GM19099 (cell line): ENCODE measurements at regions not wholly inside any gene's neighbourhood (a gene's known extent, or its start where the extent isn't known, plus 50 kb on each side); places are given as distances from the start of the nearest gene placed in this dataset.

Experiments used
- POLR2A ChIP-seq: IDR thresholded peaks from 3 replicates; pipeline ENCODE4 v1.6.1; 2011; ENCODE audit warnings: low read depth; ENCODE audit not compliant: insufficient read length; ENCODE audit errors: extremely low read depth

DNA sequence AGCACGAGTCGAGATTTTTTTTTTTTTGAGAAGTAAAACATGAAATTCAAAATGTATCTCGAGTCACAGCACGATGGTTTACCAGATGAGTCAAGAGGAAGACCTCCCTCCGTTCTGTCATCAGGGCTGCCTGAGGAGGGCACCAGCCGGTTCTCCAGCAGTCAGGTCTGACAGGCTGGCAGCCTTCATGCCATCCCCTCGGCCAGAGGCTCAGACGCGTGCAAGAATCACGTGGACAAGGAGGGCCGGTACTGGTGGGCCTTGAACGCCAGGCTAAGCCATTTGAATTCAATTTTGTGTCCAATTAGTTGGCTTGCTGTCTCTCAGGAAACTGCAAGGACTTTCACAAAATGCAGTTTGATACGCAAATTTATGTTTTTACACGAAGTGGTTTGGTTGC lies 1412.2 kb downstream of the BRD1 start:
- TF ChIP-seq POLR2A = no peak

DNA sequence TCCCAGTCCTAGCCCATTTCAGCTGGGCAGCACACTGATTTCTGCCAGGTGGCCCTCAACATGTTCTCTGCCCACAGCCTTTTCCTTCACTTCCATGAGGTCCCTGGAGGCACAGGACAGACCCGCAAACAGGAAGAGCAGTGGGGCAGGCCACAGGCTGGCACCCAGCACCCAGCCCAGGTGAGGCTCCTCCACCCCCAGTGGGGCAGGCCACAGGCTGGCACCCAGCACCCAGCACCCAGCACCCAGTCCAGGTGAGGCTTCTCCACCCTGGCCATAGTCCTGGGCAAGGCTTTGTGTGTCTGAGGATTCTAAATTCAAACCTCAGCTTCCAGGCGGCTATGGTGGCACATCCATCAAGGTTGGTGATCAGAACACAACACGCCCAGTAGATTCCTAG lies 1413.0 kb downstream of the BRD1 start:
- TF ChIP-seq POLR2A = no peak

DNA sequence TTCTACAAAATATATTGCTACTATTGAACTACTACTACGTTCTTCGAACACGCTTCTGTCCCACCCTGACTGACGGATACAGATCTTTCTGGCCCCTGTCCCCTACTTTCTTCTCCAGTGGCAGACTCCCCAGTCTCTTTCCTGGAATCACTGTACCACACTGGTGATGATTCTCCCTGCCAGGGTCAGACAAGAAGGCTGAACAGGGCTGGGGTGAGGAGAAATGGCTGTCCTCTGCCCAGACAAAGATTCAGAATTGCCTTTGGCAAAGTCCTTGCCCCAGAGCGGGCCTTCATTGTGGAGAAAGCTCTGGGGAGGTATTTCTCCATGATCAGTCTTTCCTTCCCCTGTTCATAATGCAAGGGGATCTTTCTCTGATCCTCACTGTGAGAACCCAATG lies 1417.1 kb downstream of the BRD1 start:
- TF ChIP-seq POLR2A = no peak

DNA sequence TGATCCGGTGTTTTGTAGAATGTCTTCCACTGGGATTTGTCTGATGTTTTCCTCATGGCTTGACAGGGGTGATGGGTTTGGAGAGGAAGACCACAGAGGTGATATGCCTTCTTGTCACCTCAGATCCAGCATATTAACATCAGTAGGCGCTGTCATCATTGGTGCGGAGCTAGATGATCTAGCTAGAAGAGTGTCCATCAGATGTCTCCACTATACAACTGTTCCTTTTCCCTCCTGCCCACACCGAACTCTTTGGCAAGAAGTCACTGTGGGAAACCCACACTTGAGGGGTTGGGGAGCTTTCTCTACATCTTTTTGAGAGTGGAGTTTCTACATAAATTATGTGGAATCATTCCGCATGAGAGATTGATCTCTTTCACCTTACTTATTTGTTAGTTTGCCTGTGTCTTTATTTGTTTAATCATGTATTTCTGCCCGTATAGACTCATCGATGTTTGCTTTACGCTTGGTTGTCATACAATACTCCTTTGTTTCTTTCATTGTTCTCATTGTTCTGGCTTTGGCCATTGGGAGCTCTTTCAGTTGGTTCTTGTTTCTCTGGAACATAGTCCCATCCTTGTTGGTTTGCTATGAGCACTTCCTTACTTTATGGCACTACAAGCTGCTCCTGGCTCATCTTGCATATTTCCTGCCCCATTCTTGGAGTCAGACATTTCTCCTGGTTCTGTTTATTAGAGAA lies 1420.3 kb downstream of the BRD1 start:
- TF ChIP-seq POLR2A = no peak

DNA sequence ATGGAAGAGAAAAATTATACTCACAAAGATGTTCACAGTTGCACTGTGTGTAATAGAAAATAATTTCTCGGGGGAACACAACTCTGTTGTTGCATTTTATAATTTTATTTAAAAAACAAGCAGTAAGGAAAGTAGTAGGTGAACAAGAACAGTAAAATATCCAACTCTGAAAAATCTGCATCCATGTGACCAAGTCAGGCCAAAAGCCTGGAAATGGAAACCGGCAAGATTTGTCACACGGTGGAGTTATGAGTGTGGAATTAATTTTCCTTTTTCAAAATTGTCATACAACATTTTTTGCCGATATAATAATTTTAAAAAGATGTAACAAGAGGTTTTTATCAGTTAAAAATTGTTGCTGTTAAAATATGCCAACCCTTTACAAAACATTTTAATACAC lies 1421.5 kb downstream of the BRD1 start:
- no peak for TF ChIP-seq POLR2A

DNA sequence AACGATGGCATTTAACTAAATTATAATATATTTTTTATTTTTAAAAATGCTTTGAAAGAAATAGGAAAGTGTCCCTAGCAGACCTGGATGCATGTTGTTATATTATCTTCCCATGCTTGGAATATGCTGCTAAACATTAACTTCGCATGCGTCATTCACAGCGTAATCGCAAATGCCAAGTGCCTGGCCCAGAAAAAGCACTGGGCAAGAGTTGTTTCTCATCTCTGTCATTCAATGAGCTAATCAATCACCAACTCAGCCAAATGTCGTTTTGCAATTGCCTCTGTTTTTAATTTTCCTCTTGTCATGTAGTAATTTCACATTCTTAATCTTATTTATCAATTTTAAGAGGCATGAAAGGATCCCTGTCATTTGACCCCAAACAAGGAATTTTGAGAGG lies 1421.9 kb downstream of the BRD1 start:
- no peak for TF ChIP-seq POLR2A

DNA sequence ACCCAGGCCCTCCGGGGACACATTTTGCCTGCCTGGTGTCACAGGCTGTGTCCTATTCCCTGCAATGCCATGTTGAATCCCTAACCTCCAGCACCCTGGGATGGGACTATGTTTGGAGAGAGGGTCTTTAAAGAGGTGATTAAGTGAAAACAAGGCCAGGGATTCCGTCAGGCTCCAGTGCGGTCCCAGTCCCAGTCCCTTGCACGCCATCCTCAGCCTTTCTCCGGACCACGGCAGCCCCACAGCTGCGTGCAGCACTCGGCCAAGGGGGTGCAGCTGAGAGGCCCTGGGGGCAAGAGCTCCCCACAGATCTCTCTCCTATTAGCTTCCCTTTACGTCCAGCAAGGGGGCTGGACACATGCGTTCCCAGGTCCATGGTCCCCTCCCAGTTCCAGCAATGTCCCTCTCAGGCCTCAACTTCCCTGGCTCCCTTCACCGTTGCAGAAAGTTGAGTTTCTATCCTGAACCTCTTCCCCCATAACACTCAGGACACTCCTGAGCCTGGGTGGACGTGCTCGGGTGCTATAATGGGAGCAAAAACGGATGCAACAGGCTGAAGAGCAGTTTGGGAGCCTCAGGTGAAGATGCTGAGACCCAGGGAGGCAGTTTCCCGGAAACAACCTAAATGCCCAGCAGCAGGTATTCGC lies 1422.7 kb downstream of the BRD1 start:
- no peak for TF ChIP-seq POLR2A

DNA sequence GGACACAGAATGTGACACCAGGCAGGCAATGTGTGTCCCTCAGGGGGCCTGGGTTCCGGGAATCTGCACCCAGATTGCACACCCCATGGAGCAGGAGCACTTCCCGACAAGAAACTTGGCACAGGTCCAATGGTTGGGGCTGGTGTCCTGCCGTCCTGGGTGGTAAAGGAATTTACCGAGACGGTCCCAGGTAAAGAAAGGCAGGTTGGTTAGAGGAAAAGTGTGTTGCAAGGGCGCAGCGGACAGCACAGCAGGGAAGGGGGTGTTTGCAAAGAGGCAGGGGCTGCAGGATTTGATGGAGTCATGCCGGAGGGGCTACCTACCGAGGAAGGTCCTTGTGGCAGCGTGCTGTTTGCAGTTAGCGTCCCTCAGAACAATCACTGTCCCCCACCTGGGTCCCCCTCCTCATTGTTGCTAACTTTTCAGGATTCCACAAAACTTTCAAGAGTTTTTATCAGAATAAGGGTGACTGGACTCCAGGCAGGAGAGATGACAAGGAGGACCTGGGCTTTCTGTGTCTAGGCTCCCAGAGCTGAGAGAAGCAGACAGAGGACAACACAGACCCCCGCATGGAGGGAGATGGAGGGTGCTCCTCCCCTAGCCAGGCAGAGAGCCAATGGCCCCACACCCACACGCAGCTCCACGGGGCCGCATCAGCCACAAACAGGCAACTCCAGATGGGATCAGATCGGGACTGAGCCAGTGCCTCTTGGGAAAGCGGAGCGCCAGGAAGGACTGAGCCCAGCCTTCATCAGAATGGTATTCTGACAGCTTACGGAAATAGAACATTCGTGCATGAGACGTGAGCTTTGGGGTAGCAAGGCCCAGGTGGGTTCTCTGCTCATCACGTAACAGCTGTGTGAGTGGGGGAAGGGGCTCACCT lies 1423.9 kb downstream of the BRD1 start:
- no peak for TF ChIP-seq POLR2A

DNA sequence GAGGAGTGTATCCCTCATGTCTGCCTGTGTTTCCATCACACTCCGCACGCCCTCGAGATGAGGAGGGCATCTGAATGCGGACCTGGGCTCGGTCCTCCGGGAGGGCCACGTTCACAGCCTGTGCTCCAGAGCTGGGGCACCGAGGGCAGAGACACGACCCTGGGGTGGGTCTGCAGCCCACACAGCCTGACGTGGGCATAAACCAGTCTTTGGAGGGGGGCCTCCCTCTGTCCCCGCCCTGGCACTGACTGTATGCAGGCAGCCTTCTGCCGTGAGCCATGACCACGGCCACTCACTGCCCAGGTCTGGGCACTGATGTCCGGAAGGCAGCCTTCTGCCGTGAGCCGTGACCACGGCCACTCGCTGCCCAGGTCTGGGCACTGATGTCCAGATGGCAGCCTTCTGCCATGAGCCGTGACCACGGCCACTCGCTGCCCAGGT lies 1425.1 kb downstream of the BRD1 start:
- no peak for TF ChIP-seq POLR2A

DNA sequence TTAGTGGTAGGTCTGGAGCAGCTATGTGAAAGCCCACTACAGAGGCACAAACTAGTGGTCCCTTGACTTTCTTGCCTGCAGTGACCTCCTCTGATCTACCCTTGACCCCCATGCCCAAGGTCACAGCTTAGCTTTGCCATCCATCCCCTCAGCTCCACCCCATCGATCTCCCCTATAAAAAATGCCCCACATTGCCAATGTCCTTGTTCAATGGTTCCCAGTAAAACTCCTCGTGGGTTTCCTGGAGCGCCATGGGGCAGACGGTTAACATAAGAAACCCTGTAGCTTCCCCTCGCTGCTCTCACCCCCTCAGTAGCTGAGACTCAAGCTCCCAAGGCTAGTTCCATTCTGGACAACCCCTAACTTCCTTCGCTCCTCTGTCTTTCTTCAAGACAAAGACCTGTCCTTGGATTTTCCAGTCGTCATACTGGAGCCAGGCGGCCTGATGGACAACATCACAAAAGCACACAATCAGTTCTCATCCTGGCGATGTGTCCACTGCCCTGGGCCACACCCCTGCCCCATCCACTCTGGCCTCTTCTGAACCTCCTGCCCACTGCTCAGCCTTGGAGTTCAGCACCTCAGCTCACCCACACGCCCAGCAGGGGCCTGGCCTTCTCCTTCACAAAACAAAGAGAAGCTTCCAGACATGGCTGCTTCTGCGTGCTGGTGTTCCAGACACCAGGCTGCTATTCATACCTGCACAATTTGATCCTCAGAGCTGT lies 1429.3 kb downstream of the BRD1 start:
- TF ChIP-seq POLR2A = no peak

DNA sequence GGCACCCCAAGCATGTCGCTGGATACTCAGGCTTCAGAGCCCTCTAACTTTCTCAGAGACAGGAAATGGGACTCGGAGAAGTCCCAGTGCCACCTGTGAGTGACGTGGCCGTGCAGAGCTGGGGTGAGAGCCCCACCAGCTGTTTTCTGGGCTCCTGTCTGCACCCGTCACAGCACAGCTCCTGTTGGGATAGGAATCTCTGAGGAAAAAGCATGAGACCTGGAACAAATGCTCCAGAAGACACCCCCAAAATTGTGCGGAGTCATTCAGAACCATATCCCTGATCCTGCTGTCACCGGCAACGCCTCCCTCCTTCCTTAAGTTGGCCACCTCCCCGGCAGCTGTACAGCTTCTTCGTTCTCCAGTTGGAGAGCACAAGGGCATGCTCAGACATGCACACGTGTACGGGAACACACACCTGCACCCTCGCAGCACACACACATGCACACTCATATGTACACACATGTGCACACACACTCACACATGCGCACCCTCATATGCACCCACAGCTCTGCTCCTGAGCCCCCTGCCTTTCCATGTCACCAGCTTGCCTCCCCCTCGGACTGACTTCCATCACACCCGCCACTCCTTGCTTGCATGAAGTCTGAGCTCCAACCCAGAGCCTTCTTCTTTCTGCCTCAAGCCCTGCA lies 1430.0 kb downstream of the BRD1 start:
- no peak for TF ChIP-seq POLR2A

DNA sequence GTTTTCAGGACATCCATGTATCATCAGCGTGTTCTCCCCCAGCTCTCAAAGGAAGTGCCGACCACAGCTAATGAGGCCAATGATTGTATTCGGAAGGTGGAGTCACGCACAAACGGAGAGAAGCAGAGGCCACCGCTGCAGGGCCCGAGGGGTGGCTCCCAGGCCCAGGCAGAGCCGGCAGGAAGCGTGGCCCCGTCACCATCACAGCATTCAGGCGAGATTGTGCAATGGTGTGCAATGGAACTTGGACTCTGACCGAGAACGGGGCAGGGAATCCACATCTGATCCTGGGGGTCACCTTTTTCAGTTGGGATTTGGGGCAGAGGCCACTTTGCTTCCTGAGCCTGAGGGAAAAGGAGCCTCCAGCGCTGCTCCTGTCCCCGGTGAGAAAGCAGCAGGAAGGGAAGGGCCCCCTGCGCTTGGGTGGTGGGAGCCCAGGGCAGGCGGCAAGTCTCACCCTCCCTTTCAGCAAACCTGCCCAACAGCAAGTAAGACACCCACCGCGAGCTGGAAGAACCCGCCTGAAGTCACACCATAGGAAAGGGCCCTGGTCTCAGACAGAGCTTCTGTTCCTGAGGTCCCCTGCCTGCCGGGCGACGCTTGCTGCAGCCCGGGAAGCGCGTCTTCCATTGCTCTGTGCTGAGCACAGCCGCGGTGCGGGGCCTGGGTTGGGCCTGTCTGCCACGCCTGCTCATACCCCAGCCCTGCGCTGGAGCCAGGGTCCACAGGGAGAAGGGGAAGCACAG lies 1430.7 kb downstream of the BRD1 start:
- no peak for TF ChIP-seq POLR2A

DNA sequence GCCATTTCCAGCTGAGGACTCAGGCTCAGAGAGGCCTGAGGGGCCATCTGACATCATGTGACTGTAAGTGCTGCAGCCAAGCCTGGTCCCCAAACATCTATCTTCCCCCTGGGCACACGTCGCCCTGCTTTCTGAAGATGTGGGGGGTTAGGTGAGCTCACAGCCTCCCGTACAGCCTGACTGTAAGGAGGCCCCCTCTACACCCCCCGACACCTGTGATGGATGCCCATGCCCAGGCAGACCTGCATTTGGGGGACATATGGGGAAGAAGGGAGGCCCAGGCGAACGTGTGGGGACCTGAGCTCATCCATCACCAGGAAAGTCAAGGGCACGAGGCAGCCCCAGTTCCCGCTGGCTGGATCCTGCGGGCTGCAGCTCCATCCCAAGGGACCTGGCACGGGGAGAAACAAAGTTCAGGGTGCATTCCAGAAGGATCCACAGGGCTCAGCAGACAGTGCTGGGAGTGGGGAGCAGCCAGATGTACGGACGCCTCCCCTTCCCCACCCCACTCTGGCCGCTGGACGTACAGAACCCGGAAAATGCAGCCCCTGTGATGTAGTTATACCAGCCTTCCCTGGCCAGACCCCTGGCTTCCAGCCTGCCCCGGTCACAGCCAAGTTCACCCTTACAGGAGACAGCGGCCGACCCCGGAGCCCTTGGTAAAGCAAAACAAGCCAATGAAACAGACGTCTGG lies 1431.4 kb downstream of the BRD1 start:
- TF ChIP-seq POLR2A = no peak
